NCI-H69 (cell line): ENCODE measurements at regions not wholly inside any gene's neighbourhood (a gene's known extent, or its start where the extent isn't known, plus 50 kb on each side); places are given as distances from the start of the nearest gene placed in this dataset.

Source experiments
- DNase-seq: peaks from one replicate; lab custom pipeline; 2025; lab: John Stamatoyannopoulos, UW

- peak; percentile 93 for DNase-seq
These were observed 98.3 kb upstream of the ID2 start for GRCh38 chr2:8583400-8584173.

DNA sequence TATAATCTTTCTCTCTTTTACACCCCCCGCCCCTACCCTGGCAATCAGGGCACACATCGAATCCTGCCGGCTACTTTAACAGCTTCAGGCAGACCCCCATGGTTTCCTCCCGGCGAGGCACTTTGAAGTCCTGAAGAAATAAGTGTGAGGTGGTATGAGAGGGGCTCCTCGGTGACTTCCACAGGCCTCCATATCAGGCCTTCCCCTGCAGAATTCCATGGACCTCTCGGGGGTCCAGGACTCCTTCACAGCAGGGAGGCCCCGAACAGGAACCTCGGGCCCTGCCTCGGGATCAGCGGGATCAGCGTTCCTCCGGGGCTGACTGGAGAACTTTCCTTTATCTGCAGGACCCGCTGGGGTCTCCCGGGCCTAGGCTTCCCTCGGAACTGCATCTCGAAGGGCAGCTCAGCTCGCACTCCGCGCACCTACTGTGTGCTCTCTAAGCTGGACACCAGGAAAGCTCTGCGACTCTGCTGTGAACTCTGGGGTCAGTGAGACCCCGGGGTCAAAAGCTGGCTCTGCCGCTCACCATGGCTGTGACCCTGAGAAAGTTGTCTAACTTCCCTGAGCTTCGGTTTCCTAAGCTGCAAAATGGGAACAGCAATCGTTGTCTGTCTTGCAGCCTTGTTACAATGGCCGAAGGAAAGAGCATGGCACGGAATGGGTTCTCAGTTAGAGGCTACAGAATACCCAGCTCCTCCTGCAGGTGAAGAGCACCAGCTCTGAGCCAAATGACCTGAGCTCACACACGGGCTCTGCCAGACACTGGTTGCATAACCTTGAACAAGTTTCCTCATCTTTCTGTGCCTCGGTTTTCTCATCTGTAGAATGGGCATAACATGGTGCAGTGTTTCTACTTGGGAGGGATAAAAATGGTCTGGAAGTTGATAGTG, 97.4 kb upstream of the ID2 start:
- no peak for DNase-seq

DNA sequence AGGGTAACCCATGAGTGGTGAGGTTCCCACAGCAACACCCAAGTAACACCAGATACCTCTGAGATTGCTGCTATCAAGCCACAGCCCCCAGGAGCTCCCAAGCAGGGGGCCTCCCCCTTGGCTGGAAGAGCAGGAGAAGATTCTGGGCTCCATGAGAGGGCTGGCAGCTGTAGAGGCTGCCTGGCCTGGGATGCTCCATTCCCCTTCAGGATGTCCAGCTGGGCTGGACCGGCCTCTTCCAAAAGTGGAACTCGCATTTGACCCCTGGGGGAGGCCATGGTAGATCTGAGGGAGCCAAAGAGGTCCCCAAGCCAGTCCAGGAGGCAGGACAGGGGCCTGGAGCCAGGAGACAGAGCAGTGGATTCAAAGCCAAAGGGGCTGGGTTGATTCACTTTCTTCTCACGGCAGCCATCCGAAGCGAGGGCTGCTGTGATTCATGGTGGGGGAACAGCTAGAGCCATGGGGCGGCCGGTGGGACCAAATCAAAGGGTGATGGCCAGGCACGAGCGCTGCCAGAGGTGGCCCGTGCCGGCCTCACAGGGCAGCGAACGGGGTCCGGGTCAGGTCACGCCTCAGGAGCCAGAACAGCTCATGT, 95.3 kb upstream of the ID2 start:
- no peak for DNase-seq

DNA sequence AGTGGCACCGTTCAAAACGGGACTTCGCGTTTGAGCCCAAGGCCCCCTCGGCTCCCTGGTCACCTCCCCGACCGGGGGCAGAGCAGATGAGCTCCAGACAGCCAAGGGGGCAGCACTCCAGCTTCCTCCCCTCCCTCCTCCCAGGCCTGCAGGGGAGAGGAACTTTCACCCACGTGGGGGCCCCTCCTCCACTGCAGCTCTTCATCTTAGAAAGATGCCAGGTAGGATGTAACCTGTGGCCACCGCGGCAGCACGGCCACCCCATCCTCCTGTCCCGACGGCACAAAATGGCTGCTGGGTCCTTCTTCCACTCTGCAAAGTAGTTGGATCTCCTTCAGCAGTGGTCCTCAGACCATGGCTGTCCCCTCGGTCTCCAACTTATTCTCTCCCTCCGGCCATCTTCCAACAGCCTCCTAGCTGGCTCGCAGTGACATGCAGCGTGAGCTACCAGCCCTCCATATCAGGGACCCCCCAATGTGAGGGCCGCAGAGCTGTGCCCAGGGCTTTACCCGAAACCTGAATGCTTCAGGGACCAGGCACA, 94.5 kb upstream of the ID2 start:
- DNase-seq: no peak

GRCh38 chr2:8587920-8588830, 93.7 kb upstream of the ID2 start:
- no peak for DNase-seq

GRCh38 chr2:8588831-8589191, 93.0 kb upstream of the ID2 start:
- DNase-seq: no peak

GRCh38 chr2:8589721-8590120, 92.1 kb upstream of the ID2 start:
- DNase-seq: peak; percentile 31

DNA sequence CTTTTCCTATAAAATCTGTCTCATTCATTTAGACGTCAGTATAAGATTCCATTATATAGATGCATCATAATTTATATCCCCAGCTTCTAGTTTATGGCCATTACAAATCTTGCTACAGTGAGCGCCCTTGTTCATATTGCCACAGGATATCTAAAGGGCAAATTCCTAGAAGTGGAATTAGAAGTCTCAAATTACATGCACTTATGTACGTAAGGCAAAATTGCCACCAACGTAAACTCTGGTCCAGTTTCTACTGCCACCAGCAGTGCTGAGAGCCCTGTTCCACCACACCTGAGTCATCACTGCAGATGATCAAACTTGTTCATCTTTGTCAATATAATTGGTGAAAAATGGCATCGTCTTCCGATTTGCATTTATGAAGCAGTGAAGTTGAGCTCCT, 90.9 kb upstream of the ID2 start:
- peak; percentile 38 for DNase-seq

DNA sequence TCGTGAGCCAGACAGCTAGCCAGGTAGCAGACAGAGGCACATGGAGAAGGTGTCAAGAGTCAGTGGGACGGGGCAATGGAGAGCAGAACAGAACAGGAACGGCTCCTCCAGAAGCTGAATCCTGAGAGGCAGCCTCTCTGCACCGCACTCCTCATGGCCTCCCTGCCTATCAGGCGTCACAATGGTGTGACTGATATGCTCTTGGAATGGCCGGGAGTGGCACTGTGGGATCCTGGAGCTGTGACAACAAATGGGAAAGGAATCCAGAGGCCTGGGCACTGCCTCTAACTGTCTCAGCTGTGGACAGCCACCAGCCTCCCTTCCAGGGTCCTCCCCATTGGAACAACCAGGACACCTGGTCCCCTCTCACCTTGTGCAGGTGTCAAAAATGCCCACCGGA, 89.1 kb upstream of the ID2 start:
- DNase-seq: no peak

GRCh38 chr2:8593243-8593642, 88.6 kb upstream of the ID2 start:
- no peak for DNase-seq

DNA sequence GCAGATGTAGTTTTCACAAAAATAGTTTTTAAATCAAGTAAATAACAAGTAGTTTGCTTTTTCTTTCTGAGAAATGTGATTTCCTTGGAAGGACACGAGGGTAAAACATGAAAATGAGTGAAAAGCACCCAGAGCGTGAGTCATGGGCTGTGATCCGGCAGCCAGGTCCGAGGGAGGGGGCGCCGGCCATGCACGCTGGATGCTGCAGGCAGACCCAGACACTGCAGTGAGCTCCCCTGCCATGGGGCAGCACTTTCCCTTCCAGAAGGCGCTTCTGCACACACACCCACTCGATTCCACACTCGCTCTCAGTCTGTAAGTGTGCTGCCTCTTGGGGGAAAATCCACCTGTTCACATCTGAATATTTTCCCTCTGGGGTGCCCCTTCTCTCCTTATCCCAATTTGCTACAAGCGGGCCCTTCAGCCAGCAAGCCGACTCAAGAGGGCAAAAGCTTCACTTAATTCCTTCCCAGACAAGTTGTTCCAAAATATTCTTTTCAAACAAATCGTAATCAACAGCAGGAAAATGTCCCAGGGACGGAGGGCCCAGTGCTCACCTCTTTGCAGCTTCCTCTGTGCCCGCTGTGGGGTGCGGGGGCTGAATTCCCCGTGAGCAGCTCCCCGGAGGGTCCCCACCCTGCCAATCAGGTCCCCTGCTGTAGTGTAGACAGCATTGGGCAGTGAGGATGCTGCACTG, 87.0 kb upstream of the ID2 start:
- no peak for DNase-seq

GRCh38 chr2:8595428-8595805, 86.4 kb upstream of the ID2 start:
- no peak for DNase-seq

- DNase-seq: no peak
These were observed 85.8 kb upstream of the ID2 start for GRCh38 chr2:8595811-8596600.

DNA sequence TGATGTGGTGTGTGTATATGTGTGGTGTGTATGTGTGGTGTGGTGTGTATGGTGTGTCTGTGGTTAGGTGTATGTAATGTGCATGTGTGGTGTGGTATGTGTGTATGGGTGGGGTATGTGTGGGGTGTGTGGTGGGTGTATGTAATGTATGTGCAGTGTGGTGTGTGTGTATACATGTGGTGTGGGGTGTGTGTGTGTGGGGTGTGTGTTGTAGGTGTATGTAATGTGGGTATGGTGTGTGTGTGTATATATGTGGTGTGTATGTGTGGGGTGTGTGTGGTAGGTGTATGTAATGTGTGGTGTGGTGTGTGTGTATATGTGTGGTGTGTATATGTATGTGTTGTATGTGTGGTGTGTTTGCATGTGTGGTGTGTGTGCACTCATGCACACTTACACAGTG, 84.8 kb upstream of the ID2 start:
- no peak for DNase-seq

- no peak for DNase-seq
These were observed 84.2 kb upstream of the ID2 start for GRCh38 chr2:8597559-8598225.

GRCh38 chr2:8598295-8599165, 83.3 kb upstream of the ID2 start:
- no peak for DNase-seq

GRCh38 chr2:8599421-8600242, 82.2 kb upstream of the ID2 start:
- DNase-seq: no peak

DNA sequence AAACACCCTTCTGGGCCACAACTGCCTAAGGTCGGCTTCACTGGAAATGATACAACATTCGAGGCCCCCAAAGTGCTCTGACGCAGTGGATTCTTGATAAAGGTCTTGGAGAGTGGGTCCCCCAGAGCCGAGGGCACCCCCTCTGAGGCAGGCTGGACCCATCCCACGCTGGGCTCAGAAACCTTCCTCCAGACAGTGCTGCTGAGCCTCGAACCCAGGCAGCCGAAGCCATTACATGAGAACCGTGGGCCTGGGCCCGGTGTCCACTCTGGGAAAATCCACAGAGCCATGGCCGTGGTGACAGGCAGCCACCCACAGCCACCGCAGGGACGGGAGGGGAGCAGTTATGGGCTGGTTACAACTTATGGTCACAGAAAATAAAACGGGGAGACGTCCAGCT, 81.4 kb upstream of the ID2 start:
- DNase-seq: no peak
